Cardiac muscle cell (in vitro differentiated cells and primary cell): ENCODE measurements at regions not wholly inside any gene's neighbourhood (a gene's known extent, or its start where the extent isn't known, plus 50 kb on each side); places are given as distances from the start of the nearest gene placed in this dataset.

Experiments
- DNase-seq, 2 donors: peaks; one replicate each; pipeline versions ENCODE4 v3.0.0 to v3.0.0-alpha.2; 2010 to 2017; ENCODE audit warnings: low read depth in 1 of 2, low spot score in 1 of 2
- H3K27ac ChIP-seq: fragments of 200-600 bp; sonication (generic); 2 replicates; pipeline ENCODE4 v1.5.1; 2016
- H3K27me3 ChIP-seq: fragments of 200-600 bp; sonication (generic); 2 replicates; pipeline ENCODE4 v1.6.0; 2016; ENCODE audit warnings: control low read depth
- H3K36me3 ChIP-seq: fragments of 200-600 bp; sonication (generic); 2 replicates; pipeline ENCODE4 v1.5.1; 2016; ENCODE audit warnings: control low read depth
- H3K4me1 ChIP-seq: fragments of 200-600 bp; sonication (generic); 2 replicates; pipeline ENCODE4 v1.8.1; 2017; ENCODE audit warnings: low read depth, mild to moderate bottlenecking, mixed run types
- H3K4me3 ChIP-seq: fragments of 200-600 bp; sonication (generic); 2 replicates; pipeline ENCODE4 v1.5.1; 2016; ENCODE audit warnings: mild to moderate bottlenecking
- H3K9me3 ChIP-seq: fragments of 200-600 bp; sonication (generic); 2 replicates; pipeline ENCODE4 v1.5.1; 2017; ENCODE audit warnings: low read depth, mild to moderate bottlenecking, control low read depth
- TF ChIP-seq, protein P1 (sequence below): IDR thresholded peaks from 2 replicates; pipeline ENCODE4 v1.5.1; 2012; ENCODE audit warnings: low read depth, mild to moderate bottlenecking, low read length

GRCh38 chr1:79604490-79605198 is 598.1 kb upstream of the ADGRL4 start:
- H3K4me1 ChIP-seq = peaks cover 6% of the 10 kb centered on the region
- TF ChIP-seq, protein P1, sequence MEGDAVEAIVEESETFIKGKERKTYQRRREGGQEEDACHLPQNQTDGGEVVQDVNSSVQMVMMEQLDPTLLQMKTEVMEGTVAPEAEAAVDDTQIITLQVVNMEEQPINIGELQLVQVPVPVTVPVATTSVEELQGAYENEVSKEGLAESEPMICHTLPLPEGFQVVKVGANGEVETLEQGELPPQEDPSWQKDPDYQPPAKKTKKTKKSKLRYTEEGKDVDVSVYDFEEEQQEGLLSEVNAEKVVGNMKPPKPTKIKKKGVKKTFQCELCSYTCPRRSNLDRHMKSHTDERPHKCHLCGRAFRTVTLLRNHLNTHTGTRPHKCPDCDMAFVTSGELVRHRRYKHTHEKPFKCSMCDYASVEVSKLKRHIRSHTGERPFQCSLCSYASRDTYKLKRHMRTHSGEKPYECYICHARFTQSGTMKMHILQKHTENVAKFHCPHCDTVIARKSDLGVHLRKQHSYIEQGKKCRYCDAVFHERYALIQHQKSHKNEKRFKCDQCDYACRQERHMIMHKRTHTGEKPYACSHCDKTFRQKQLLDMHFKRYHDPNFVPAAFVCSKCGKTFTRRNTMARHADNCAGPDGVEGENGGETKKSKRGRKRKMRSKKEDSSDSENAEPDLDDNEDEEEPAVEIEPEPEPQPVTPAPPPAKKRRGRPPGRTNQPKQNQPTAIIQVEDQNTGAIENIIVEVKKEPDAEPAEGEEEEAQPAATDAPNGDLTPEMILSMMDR = no peak
- H3K9me3 ChIP-seq = no peaks in the 10 kb centered on the region
- no peaks in the 10 kb centered on the region for H3K36me3 ChIP-seq
- no peak overlapping the region for H3K27ac ChIP-seq
- no peak for DNase-seq
- H3K27me3 ChIP-seq = no peaks in the 10 kb centered on the region
- H3K4me3 ChIP-seq = no peak overlapping the region

- Histone ChIP-seq H3K36me3 (no peaks in the 10 kb centered on the region), H3K4me3 (no peak overlapping the region), H3K27ac (no peak overlapping the region), H3K9me3 (no peaks in the 10 kb centered on the region), H3K27me3 (no peaks in the 10 kb centered on the region), H3K4me1 (peaks cover 6% of the 10 kb centered on the region)
- peak in 1 of 2 donors; percentile 89 for DNase-seq
- TF ChIP-seq, protein P1 = no peak
Measured at GRCh38 chr1:79603843-79604242, 597.3 kb upstream of the ADGRL4 start.

GRCh38 chr1:79599257-79599656 is 592.7 kb upstream of the ADGRL4 start:
- peak in 1 of 2 donors; percentile 58 for DNase-seq
- Histone ChIP-seq H3K36me3 (no peaks in the 10 kb centered on the region), H3K9me3 (no peaks in the 10 kb centered on the region), H3K4me1 (peaks cover 3% of the 10 kb centered on the region), H3K27ac (no peak overlapping the region), H3K27me3 (no peaks in the 10 kb centered on the region), H3K4me3 (no peak overlapping the region)
- TF ChIP-seq, protein P1 = no peak

DNA sequence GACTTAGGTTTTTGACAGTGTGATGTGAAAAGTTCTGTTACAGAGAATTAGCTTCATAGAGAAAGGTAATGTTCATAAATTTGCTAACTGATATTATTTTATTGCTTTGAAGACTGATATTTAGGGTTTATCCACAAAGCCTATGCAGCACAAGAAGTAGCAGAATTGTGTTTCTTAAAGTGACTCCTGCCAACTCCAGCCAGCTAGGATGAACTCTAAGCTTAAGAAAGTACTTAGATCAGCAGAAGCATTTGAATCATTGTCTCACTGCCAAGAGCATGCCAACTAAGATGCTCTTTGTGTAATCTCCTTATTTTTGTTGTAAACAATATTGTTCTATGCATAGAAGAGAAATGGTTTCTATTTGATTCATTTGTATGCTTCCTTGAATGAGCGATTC is 589.4 kb upstream of the ADGRL4 start:
- Histone ChIP-seq H3K4me3 (no peak overlapping the region), H3K4me1 (no peaks in the 10 kb centered on the region), H3K9me3 (no peaks in the 10 kb centered on the region), H3K36me3 (no peaks in the 10 kb centered on the region), H3K27me3 (no peaks in the 10 kb centered on the region), H3K27ac (no peak overlapping the region)
- TF ChIP-seq, protein P1 = no peak
- peak in 1 of 2 donors; percentile 8 for DNase-seq

DNA sequence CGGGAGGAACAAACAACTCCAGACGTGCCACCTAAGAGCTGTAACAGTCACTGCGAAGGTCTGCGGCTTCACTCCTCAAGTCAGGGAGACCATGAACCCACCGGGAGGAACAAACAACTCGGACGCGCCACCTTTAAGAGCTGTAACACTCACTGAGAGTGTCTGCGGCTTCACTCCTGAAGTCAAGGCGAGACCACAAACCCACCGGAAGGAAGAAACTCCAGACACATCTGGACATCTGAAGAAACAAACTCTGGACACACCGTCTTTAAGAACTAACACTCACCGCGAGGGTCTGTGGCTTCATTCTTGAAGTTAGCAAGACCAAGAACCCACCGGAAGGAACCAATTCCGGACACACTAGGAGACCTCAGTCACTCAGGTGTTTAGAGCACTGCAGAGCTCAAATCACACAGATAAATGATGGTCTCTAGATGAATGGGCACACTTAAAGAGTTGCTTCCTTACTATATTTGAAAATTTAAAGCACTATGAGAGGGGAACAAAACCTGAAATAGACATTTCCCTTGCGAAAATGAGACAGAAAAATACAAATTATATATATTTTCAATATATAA is 587.7 kb upstream of the ADGRL4 start:
- no peaks in the 10 kb centered on the region for H3K4me1 ChIP-seq
- H3K27me3 ChIP-seq = no peaks in the 10 kb centered on the region
- H3K36me3 ChIP-seq = no peaks in the 10 kb centered on the region
- TF ChIP-seq, protein P1 = no peak
- H3K9me3 ChIP-seq = no peaks in the 10 kb centered on the region
- H3K4me3 ChIP-seq = no peak overlapping the region
- no peak for DNase-seq
- no peak overlapping the region for H3K27ac ChIP-seq
